Fibroblast of upper back skin (primary cell): ENCODE measurements at regions not wholly inside any gene's neighbourhood (a gene's known extent, or its start where the extent isn't known, plus 50 kb on each side); places are given as distances from the start of the nearest gene placed in this dataset.
"Not testable (repeated sequence)": the region's sequence is repeated elsewhere in the genome, so short reads cannot be mapped to it uniquely, and the experiment has no call there.

ENCODE experiments used
- DNase-seq: peaks from one replicate; pipeline ENCODE4 v3.0.0-alpha.2; 2013

GRCh38 chr4:170529748-170530722, 440.3 kb upstream of the AADAT start:
- peak; percentile 16 for DNase-seq

GRCh38 chr4:170526471-170526870, 436.7 kb upstream of the AADAT start:
- DNase-seq, result peak; percentile 3

GRCh38 chr4:170522427-170522970, 432.7 kb upstream of the AADAT start:
- no peak for DNase-seq

GRCh38 chr4:170497689-170498088, 407.9 kb upstream of the AADAT start:
- DNase-seq, result no peak

- DNase-seq, result no peak
Observed at GRCh38 chr4:170497112-170497511, 407.4 kb upstream of the AADAT start.

GRCh38 chr4:170491981-170492380, 402.2 kb upstream of the AADAT start:
- no peak for DNase-seq

- no peak for DNase-seq
Observed at GRCh38 chr4:170476351-170476750, 386.6 kb upstream of the AADAT start.

GRCh38 chr4:170465429-170465828, 375.7 kb upstream of the AADAT start:
- DNase-seq, result no peak

- DNase-seq, result no peak
Observed at GRCh38 chr4:170464614-170465197, 374.9 kb upstream of the AADAT start.

- DNase-seq, result no peak
Observed at GRCh38 chr4:170446782-170447181, 357.0 kb upstream of the AADAT start.

- not testable (repeated sequence) for DNase-seq
Observed at GRCh38 chr4:170441146-170441545, 351.4 kb upstream of the AADAT start.

GRCh38 chr4:170428929-170429328, 339.2 kb upstream of the AADAT start:
- DNase-seq, result no peak

- DNase-seq, result no peak
Observed at GRCh38 chr4:170425521-170426143, 335.9 kb upstream of the AADAT start.

- no peak for DNase-seq
Observed at GRCh38 chr4:170425040-170425439, 335.3 kb upstream of the AADAT start.

GRCh38 chr4:170423137-170423536, 333.4 kb upstream of the AADAT start:
- peak; percentile 94 for DNase-seq

- DNase-seq, result peak; percentile 46
Observed at GRCh38 chr4:170420255-170420693, 330.5 kb upstream of the AADAT start.

GRCh38 chr4:170414961-170415360, 325.2 kb upstream of the AADAT start:
- DNase-seq, result no peak

- DNase-seq, result no peak
Observed at GRCh38 chr4:170414360-170414759, 324.6 kb upstream of the AADAT start.

GRCh38 chr4:170413951-170414350, 324.2 kb upstream of the AADAT start:
- DNase-seq, result no peak

GRCh38 chr4:170400361-170400760, 310.6 kb upstream of the AADAT start:
- DNase-seq, result peak; percentile 37

GRCh38 chr4:170399581-170400293, 310.0 kb upstream of the AADAT start:
- DNase-seq, result no peak

GRCh38 chr4:170398218-170398617, 308.5 kb upstream of the AADAT start:
- DNase-seq, result no peak

- DNase-seq, result no peak
Observed at GRCh38 chr4:170395773-170396172, 306.0 kb upstream of the AADAT start.
